Esophagus muscularis mucosa (tissue), 3 donors: ENCODE measurements at regions not wholly inside any gene's neighbourhood (a gene's known extent, or its start where the extent isn't known, plus 50 kb on each side); places are given as distances from the start of the nearest gene placed in this dataset.

Experiments used
- CTCF ChIP-seq, 3 experiments: fragments of 200-600 bp in 2 of 3; fragments of 450-650 bp in 1 of 3; sonication (generic) in 2 of 3; IDR thresholded peaks; one replicate each; pipeline ENCODE4 v1.5.1; 2017 to 2019; ENCODE audit warnings: antibody characterized with exemption in 3 of 3, mild to moderate bottlenecking in 2 of 3, moderate library complexity in 1 of 3
- POLR2A ChIP-seq: fragments of 450-650 bp; IDR thresholded peaks from one replicate; pipeline ENCODE4 v1.6.1; 2017; ENCODE audit warnings: antibody characterized with exemption, moderate library complexity, mild to moderate bottlenecking, low read depth

DNA sequence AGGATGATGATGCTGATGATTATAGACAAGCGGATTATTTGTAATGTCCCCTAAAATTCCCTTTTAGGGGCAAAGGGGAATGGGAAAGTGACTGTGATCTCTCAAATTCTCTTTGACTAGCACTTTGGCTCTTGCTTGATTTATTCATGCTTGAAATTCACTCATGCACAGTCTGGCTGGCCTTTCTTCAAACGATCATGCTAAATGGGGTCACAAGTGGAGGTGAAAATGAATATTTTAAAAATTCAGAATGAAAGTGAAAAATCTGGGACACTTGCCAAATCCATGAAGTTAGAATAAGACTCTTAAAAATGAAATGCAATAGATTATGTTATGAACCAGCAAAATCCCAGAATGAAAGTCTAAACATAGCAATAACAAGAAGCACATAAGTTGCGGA lies 173.4 kb upstream of the RAI2 start:
- no peak for TF ChIP-seq CTCF (IDR thresholded peaks at IDR 0.05)
- TF ChIP-seq POLR2A: no peak
